Tibial nerve (tissue), 4 donors: ENCODE measurements at regions not wholly inside any gene's neighbourhood (a gene's known extent, or its start where the extent isn't known, plus 50 kb on each side); places are given as distances from the start of the nearest gene placed in this dataset.

Experiments
- CTCF ChIP-seq, 5 experiments: fragments of 200-600 bp in 3 of 5; fragments of 450-650 bp in 2 of 5; sonication (generic) in 3 of 5; IDR thresholded peaks; one replicate each; pipeline ENCODE4 v1.5.1; 2016 to 2019; ENCODE audit warnings: antibody characterized with exemption in 5 of 5, mild to moderate bottlenecking in 3 of 5, moderate library complexity in 2 of 5
- EP300 ChIP-seq, 2 donors: sonication (generic); formaldehyde crosslinking; IDR thresholded peaks; one replicate each; pipeline ENCODE4 v1.6.1; 2017; ENCODE audit warnings: antibody characterized with exemption in 2 of 2, mild to moderate bottlenecking in 1 of 2
- POLR2A ChIP-seq, 2 donors: fragments of 450-650 bp; IDR thresholded peaks; one replicate each; pipeline ENCODE4 v1.6.1; 2017; ENCODE audit warnings: antibody characterized with exemption in 2 of 2, mild to moderate bottlenecking in 2 of 2, moderate library complexity in 2 of 2

DNA sequence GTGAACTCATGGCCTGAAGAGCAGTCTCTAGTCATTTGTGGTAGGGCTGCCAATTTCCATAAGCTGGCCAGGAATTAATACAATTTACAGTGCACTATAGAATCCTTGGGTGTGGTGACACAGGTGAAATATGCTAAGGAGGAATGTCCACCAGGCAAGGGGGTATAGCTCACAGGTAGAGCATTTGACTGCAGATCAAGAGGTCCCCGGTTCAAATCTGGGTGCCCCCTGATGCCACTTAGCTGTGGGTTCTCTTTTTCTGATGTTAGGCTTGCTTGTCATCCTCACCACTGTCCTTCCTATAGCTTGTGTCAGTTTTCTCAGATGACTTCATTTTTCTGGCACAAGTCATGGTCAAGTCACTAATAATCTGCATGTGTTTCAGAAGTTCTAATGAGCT, 108.7 kb downstream of the ZNF467 start:
- TF ChIP-seq CTCF (IDR thresholded peaks at IDR 0.05): no peak
- TF ChIP-seq POLR2A (IDR thresholded peaks at IDR 0.05): no peak
- TF ChIP-seq EP300 (IDR thresholded peaks at IDR 0.05): no peak
